Neural cell (in vitro differentiated cells): ENCODE measurements at regions not wholly inside any gene's neighbourhood (a gene's known extent, or its start where the extent isn't known, plus 50 kb on each side); places are given as distances from the start of the nearest gene placed in this dataset.

Experiments used
- H2AFZ ChIP-seq: fragments of 200-600, 300-800 bp; sonication (generic), shearing (Covaris generic); 2 replicates; pipeline ENCODE4 v1.6.0; 2014; ENCODE audit warnings: low read depth, mild to moderate bottlenecking, antibody characterized with exemption, low read length, moderate library complexity
- H3F3A ChIP-seq: fragments of 200-600 bp; shearing (Covaris generic); 2 replicates; pipeline ENCODE4 v1.6.1; 2016; ENCODE audit warnings: mild to moderate bottlenecking, moderate library complexity, mixed read lengths, antibody characterized with exemption, low read length; ENCODE audit not compliant: insufficient read depth, poor library complexity, severe bottlenecking
- H3K27ac ChIP-seq: fragments of 200-600, 300-800 bp; sonication (generic), shearing (Covaris generic); 2 replicates; pipeline ENCODE4 v1.5.1; 2014; ENCODE audit warnings: mild to moderate bottlenecking, low read length, moderate library complexity
- H3K27me3 ChIP-seq: fragments of 300-800, 200-600 bp; sonication (generic), shearing (Covaris generic); 2 replicates; pipeline ENCODE4 v1.6.0; 2014; ENCODE audit warnings: mild to moderate bottlenecking, low read depth, low read length, moderate library complexity; ENCODE audit not compliant: insufficient read depth
- H3K36me3 ChIP-seq: fragments of 300-800, 200-600 bp; sonication (generic), shearing (Covaris generic); 2 replicates; pipeline ENCODE4 v1.5.1; 2014; ENCODE audit warnings: mild to moderate bottlenecking, antibody characterized with exemption, low read length, moderate library complexity; ENCODE audit not compliant: insufficient read depth
- H3K4me2 ChIP-seq: fragments of 300-800, 200-600 bp; sonication (generic), shearing (Covaris generic); 2 replicates; pipeline ENCODE4 v1.6.0; 2014; ENCODE audit warnings: mild to moderate bottlenecking, low read length
- H3K4me3 ChIP-seq: fragments of 300-800, 200-600 bp; sonication (generic), shearing (Covaris generic); 2 replicates; pipeline ENCODE4 v1.5.1; 2014; ENCODE audit warnings: mild to moderate bottlenecking, low read length, moderate library complexity
- H3K79me2 ChIP-seq: fragments of 200-600 bp; shearing (Covaris generic); replicated peaks from 2 replicates; pipeline ENCODE4 v1.6.0; 2014; ENCODE audit warnings: mild to moderate bottlenecking, low read length, moderate library complexity; ENCODE audit not compliant: insufficient read depth
- H3K9ac ChIP-seq: fragments of 300-800, 200-600 bp; sonication (generic), shearing (Covaris generic); 2 replicates; pipeline ENCODE4 v1.6.1; 2016; ENCODE audit warnings: mild to moderate bottlenecking, low read length, mixed read lengths
- H3K9me2 ChIP-seq: fragments of 200-600 bp; shearing (Covaris generic); 2 replicates; pipeline ENCODE4 v1.6.1; 2016; ENCODE audit warnings: mild to moderate bottlenecking, low read length, mixed read lengths; ENCODE audit not compliant: insufficient read depth
- H3K9me3 ChIP-seq: fragments of 200-600, 300-800 bp; sonication (generic), shearing (Covaris generic); 2 replicates; pipeline ENCODE4 v1.6.1; 2016; ENCODE audit warnings: mild to moderate bottlenecking, mixed run types, low read length, moderate library complexity, mixed read lengths
- H4K20me1 ChIP-seq: fragments of 200-600 bp; shearing (Covaris generic); 2 replicates; pipeline ENCODE4 v1.6.1; 2016; ENCODE audit warnings: mild to moderate bottlenecking, mixed run types; ENCODE audit not compliant: insufficient read depth
- CTCF ChIP-seq: fragments of 450-650 bp; IDR thresholded peaks from 2 replicates; pipeline ENCODE4 v1.5.1; 2014; ENCODE audit warnings: antibody characterized with exemption, mild to moderate bottlenecking, moderate library complexity; ENCODE audit not compliant: poor library complexity, severe bottlenecking
- EP300 ChIP-seq: fragments of 450-650 bp; conservative IDR thresholded peaks from 2 replicates; pipeline ENCODE4 v1.6.1; 2014; ENCODE audit warnings: antibody characterized with exemption, mild to moderate bottlenecking, moderate library complexity; ENCODE audit not compliant: poor library complexity, severe bottlenecking
- EZH2 ChIP-seq: fragments of 200-600, 300-800 bp; shearing (Covaris generic), sonication (generic); IDR thresholded peaks from 2 replicates; pipeline ENCODE4 v1.6.1; 2014; ENCODE audit warnings: antibody characterized with exemption, low read length, borderline replicate concordance, mild to moderate bottlenecking; ENCODE audit not compliant: insufficient read depth, poor library complexity, severe bottlenecking
- MXI1 ChIP-seq: fragments of 450-650 bp; conservative IDR thresholded peaks from 2 replicates; pipeline ENCODE4 v1.6.1; 2014; ENCODE audit warnings: antibody characterized with exemption, mild to moderate bottlenecking; ENCODE audit not compliant: poor library complexity, severe bottlenecking
- POLR2AphosphoS5 ChIP-seq: IDR thresholded peaks from 2 replicates; pipeline ENCODE4 v1.6.1; 2012
- RAD21 ChIP-seq: fragments of 450-650 bp; conservative IDR thresholded peaks from 2 replicates; pipeline ENCODE4 v1.6.1; 2014; ENCODE audit warnings: antibody characterized with exemption, mild to moderate bottlenecking, moderate library complexity
- SMC3 ChIP-seq: fragments of 450-650 bp; conservative IDR thresholded peaks from 2 replicates; pipeline ENCODE4 v1.6.1; 2014; ENCODE audit warnings: antibody characterized with exemption, mild to moderate bottlenecking, moderate library complexity; ENCODE audit not compliant: poor library complexity
- TAF1 ChIP-seq: IDR thresholded peaks from 2 replicates; pipeline ENCODE4 v1.6.1; 2012; ENCODE audit warnings: low read depth
- TF ChIP-seq, protein P1 (sequence below): IDR thresholded peaks from 2 replicates; pipeline ENCODE4 v1.6.1; 2012; ENCODE audit warnings: borderline replicate concordance

GRCh38 chr20:41881466-41882046, 263.4 kb upstream of the CHD6 start:
- H3K4me2 ChIP-seq, result no peak overlapping the region
- no peaks in the 10 kb centered on the region for H3K79me2 ChIP-seq
- no peak overlapping the region for H3K9ac ChIP-seq
- no peaks in the 10 kb centered on the region for H3K27me3 ChIP-seq
- no peaks in the 10 kb centered on the region for H4K20me1 ChIP-seq
- H3K9me2 ChIP-seq, result no peaks in the 10 kb centered on the region
- H2AFZ ChIP-seq, result no peak overlapping the region
- H3K4me3 ChIP-seq, result no peak overlapping the region
- no peaks in the 10 kb centered on the region for H3K9me3 ChIP-seq
- H3K27ac ChIP-seq, result no peak overlapping the region
- no peaks in the 10 kb centered on the region for H3K36me3 ChIP-seq
- TF ChIP-seq POLR2AphosphoS5 (no peak), EZH2 (no peak), TAF1 (no peak), MXI1 (no peak), CTCF (no peak), SMC3 (no peak), EP300 (no peak), RAD21 (no peak)
- TF ChIP-seq, protein P1, sequence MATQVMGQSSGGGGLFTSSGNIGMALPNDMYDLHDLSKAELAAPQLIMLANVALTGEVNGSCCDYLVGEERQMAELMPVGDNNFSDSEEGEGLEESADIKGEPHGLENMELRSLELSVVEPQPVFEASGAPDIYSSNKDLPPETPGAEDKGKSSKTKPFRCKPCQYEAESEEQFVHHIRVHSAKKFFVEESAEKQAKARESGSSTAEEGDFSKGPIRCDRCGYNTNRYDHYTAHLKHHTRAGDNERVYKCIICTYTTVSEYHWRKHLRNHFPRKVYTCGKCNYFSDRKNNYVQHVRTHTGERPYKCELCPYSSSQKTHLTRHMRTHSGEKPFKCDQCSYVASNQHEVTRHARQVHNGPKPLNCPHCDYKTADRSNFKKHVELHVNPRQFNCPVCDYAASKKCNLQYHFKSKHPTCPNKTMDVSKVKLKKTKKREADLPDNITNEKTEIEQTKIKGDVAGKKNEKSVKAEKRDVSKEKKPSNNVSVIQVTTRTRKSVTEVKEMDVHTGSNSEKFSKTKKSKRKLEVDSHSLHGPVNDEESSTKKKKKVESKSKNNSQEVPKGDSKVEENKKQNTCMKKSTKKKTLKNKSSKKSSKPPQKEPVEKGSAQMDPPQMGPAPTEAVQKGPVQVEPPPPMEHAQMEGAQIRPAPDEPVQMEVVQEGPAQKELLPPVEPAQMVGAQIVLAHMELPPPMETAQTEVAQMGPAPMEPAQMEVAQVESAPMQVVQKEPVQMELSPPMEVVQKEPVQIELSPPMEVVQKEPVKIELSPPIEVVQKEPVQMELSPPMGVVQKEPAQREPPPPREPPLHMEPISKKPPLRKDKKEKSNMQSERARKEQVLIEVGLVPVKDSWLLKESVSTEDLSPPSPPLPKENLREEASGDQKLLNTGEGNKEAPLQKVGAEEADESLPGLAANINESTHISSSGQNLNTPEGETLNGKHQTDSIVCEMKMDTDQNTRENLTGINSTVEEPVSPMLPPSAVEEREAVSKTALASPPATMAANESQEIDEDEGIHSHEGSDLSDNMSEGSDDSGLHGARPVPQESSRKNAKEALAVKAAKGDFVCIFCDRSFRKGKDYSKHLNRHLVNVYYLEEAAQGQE, result no peak
- H3F3A ChIP-seq, result no peaks in the 10 kb centered on the region

DNA sequence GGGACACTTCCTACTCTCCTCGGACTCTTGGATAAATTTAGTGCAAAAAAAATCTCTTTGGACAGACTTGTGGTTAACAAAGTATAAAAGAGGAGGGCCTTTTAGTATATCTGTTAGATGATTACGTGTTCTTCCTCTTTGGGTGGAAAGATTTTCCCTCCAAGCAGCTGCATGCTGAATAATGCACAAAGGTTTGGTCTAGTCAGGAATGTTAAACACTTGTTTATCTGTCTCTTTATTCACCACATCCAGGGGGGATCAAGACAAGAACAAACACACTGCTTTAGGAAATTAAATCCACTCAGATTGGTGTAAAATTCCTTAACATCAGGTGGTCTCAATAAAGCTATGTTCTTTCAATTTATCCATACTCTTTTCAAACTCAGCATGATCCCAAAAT, 260.9 kb upstream of the CHD6 start:
- Histone ChIP-seq H3K9ac (no peak overlapping the region), H3F3A (no peaks in the 10 kb centered on the region), H3K4me3 (no peak overlapping the region), H3K9me2 (no peaks in the 10 kb centered on the region), H3K79me2 (no peaks in the 10 kb centered on the region), H2AFZ (no peak overlapping the region), H4K20me1 (no peaks in the 10 kb centered on the region), H3K27ac (no peak overlapping the region), H3K36me3 (no peaks in the 10 kb centered on the region), H3K27me3 (no peaks in the 10 kb centered on the region), H3K4me2 (no peak overlapping the region), H3K9me3 (no peaks in the 10 kb centered on the region)
- TF ChIP-seq RAD21, result no peak
- TF ChIP-seq, protein P1, result no peak
- TF ChIP-seq CTCF, result no peak
- TF ChIP-seq EP300, result no peak
- TF ChIP-seq SMC3, result no peak
- no peak for TF ChIP-seq EZH2
- TF ChIP-seq MXI1, result no peak
- TF ChIP-seq TAF1, result no peak
- no peak for TF ChIP-seq POLR2AphosphoS5
